LNCAP (cell line): ENCODE measurements at regions not wholly inside any gene's neighbourhood (a gene's known extent, or its start where the extent isn't known, plus 50 kb on each side); places are given as distances from the start of the nearest gene placed in this dataset.

Experiments
- TF ChIP-seq, protein P1 (sequence below): fragments of 450-650 bp; IDR thresholded peaks from 2 replicates; pipeline ENCODE4 v1.5.1; 2017; ENCODE audit warnings: mild to moderate bottlenecking

DNA sequence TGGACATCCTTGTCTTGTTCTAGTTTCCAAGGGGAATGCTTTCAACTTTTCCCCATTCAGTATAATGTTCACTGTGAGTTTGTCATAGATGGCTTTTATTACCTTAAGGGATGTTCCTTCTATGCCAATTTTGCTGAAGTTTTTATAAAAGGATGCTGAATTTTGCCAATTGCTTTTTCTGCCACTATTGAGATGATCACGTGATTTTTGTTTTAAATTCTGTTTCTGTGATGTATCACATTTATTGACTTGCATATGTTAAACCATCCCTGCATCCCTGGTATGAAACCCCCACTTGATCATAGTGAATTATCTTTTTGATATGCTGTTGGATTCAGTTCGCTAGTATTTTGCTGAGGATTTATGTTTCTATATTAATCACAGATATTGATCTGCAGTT is 130.6 kb upstream of the TAB2 start:
- TF ChIP-seq, protein P1, sequence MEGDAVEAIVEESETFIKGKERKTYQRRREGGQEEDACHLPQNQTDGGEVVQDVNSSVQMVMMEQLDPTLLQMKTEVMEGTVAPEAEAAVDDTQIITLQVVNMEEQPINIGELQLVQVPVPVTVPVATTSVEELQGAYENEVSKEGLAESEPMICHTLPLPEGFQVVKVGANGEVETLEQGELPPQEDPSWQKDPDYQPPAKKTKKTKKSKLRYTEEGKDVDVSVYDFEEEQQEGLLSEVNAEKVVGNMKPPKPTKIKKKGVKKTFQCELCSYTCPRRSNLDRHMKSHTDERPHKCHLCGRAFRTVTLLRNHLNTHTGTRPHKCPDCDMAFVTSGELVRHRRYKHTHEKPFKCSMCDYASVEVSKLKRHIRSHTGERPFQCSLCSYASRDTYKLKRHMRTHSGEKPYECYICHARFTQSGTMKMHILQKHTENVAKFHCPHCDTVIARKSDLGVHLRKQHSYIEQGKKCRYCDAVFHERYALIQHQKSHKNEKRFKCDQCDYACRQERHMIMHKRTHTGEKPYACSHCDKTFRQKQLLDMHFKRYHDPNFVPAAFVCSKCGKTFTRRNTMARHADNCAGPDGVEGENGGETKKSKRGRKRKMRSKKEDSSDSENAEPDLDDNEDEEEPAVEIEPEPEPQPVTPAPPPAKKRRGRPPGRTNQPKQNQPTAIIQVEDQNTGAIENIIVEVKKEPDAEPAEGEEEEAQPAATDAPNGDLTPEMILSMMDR = no peak

DNA sequence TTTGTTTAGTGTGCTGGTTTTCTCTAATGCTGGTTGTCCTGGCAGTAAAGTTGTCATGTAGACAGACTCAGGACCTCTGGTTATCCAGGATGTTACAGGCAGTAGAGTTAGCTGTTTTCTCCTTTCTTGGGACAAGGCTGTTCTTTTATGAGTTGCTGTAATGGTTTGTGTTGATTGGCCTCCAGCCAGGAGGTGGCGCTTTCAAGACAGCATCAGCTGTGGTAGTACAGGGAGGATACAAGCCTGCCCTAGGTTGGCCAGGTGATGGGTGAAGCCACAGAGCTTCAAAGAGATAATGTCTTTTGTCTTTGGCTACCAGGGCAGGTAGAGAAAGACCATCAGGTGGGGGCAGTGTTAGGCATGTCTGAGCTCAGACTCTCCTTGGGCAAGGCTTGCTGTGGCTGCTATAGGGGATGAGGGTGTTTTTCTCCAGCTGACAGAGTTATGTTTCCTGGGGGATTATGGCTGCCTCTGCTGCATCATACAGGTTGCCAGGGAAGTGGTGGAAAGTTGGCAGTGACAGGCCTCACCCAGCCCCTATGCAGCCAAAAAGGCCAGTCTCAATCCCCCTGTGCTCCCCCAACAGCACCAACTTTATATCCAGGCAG is 127.2 kb upstream of the TAB2 start:
- TF ChIP-seq, protein P1 = peak; percentile 51; the same call in 1 of the 2 replicates

DNA sequence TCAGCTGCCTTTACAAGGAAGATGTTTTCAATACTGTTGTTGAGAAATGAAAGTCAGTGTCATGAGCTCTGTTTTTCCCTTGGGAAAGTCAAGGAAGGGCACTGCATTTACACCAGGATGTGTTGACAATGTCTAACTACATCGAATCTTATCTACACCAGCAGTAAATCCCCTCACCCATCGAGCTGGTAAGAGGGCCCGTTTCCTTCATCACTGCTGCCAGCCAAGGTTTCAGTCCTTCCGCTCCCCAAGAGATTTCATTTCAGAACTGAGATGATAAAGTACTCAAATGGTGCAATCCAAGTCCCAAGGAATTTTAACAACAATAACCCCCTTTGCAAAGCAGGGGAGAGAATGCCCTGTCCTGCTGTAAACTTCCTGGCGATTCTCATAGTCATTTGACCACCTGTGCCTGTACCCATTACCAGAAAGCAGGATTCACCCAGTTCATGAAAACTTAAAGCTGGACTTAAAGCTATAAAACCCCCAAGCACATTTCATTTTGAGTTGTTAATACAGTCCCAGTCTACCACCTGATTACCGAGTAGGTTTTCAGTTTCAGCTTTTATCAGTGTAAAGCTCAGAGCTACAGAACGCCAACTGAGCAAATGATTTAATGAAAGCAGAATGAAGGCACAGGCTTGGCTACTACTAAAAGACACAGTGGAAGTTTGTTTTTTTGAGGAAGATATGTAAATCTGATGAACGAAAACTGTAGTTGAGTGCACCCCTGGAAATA is 122.5 kb upstream of the TAB2 start:
- TF ChIP-seq, protein P1 = no peak

DNA sequence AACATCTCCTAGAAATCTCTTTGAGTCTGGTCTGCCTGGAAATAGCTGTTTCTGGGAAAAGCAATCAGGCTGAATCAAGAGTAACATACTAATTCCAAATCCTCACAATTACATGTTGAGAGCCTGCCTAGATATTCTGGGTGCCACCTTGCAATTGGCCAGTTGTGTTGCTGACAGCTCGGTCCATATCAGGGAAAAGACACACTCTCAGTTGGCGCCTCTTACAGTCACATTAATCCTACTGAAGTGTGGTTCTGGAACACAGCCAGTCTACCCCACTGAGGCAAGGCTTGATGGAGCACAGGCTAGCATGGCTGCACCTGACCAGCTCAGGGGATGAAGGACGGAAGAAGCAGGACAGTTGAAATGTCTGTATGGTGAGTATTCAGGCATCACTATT is 121.4 kb upstream of the TAB2 start:
- TF ChIP-seq, protein P1 = no peak

DNA sequence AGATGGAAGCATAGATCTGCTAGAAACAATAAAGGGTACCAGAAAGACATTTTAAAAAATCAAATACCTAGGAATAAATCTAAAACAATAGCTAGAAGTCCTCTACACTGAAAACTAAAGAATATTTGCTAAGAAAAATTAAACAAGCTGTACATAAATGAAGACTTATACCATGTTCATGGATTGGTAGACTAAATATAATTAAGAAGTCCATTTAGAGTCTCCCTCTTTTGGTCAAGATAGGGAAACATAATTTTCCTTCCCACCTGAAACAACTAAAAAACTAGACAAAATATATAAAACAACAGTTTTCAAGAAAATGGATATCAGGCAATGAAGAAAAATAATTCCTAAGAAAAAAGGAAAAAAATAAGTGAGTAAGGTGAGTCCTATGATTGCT is 120.0 kb upstream of the TAB2 start:
- TF ChIP-seq, protein P1 = no peak

DNA sequence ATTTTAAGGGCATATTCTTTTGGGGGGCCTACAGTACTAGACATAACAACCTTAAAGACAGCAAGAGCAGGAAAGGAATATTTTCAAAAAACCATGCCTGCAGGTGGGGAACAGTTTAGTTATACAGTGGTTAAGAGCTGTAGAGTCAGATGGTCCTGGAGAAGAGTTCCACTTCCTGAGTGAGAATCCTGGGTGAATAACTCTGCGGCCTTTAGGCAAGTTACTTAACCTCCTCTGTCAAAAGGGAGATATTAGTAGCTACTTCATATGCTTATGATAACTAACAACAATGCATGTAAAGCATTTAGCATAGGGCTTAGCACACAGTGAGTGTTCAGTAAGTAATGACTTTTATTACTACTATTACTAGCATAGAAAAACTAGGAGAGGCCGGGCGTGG is 119.2 kb upstream of the TAB2 start:
- TF ChIP-seq, protein P1 = no peak

DNA sequence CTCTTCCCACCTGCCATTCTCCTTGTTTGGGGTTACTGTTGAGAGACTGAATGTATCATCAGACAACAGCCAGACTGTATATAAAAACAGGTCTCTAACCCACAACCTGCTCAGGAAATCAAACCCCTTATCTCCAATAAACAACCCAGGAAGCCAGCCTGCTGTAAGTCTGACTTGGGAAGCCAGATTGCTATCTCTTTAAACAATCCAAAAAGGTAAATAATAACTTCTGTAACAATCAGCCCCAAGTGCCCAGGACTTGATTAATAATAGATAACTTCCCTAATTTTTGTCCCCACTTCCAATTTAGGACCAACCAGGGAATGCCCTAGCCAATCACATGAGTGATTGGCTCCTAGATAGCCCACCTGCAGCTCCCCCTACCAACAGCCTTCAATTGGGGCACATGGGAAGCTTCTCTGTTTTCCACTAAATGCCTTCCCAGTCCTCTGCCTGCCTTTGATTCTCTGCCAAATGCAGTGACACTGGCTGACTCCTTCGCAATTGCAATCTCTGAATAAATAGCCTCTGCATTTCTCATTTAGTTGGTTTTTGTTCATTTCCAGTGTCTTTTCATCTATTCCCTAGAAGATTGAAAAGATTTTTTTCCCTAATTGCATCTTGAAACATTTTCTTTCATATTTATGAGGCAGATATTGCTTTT is 117.1 kb upstream of the TAB2 start:
- TF ChIP-seq, protein P1 = no peak
